GM23338 (cell line): ENCODE measurements at regions not wholly inside any gene's neighbourhood (a gene's known extent, or its start where the extent isn't known, plus 50 kb on each side); places are given as distances from the start of the nearest gene placed in this dataset.

Source experiments
- ATAC-seq: fragments of 200-7000 bp; cut with Tn5 transposase; 3 replicates; pipeline ENCODE4 v1.9.1; 2020
- DNase-seq: peaks from one replicate; pipeline ENCODE4 v3.0.0-alpha.2; 2015; ENCODE audit warnings: low spot score
- H2AFZ ChIP-seq: fragments of 200-600 bp; sonication (generic); 2 replicates; pipeline ENCODE4 v1.8.0; 2016; ENCODE audit warnings: antibody characterized with exemption, mild to moderate bottlenecking, moderate library complexity
- H3F3A ChIP-seq: fragments of 200-600 bp; sonication (generic); replicated peaks from 2 replicates; pipeline ENCODE4 v1.8.0; 2017; ENCODE audit warnings: antibody characterized with exemption, mixed run types, low read depth
- H3K27ac ChIP-seq: fragments of 200-600 bp; sonication (generic); 2 replicates; pipeline ENCODE4 v1.6.1; 2016; ENCODE audit warnings: low read depth
- H3K27me3 ChIP-seq: fragments of 200-600 bp; sonication (generic); 2 replicates; pipeline ENCODE4 v1.8.0; 2016; ENCODE audit warnings: mild to moderate bottlenecking, mixed run types, moderate library complexity; ENCODE audit not compliant: insufficient read depth
- H3K36me3 ChIP-seq: fragments of 200-600 bp; sonication (generic); 2 replicates; pipeline ENCODE4 v1.8.0; 2016; ENCODE audit warnings: mild to moderate bottlenecking; ENCODE audit not compliant: insufficient read depth
- H3K4me1 ChIP-seq: fragments of 200-600 bp; sonication (generic); 2 replicates; pipeline ENCODE4 v1.8.0; 2016; ENCODE audit warnings: mild to moderate bottlenecking, moderate library complexity; ENCODE audit not compliant: insufficient read depth
- H3K4me2 ChIP-seq: fragments of 200-600 bp; sonication (generic); 2 replicates; pipeline ENCODE4 v1.7.1; 2017; ENCODE audit warnings: mixed run types
- H3K4me3 ChIP-seq: fragments of 200-600 bp; sonication (generic); 2 replicates; pipeline ENCODE4 v1.6.1; 2016; ENCODE audit warnings: mixed run types
- H3K79me2 ChIP-seq: fragments of 200-600 bp; sonication (generic); replicated peaks from 2 replicates; pipeline ENCODE4 v1.8.0; 2017; ENCODE audit warnings: mild to moderate bottlenecking; ENCODE audit not compliant: insufficient read depth
- H3K9me2 ChIP-seq: fragments of 200-600 bp; sonication (generic); 2 replicates; pipeline ENCODE4 v1.8.0; 2017; ENCODE audit not compliant: insufficient read depth
- H4K20me1 ChIP-seq: fragments of 200-600 bp; sonication (generic); replicated peaks from 2 replicates; pipeline ENCODE4 v1.8.0; 2017; ENCODE audit warnings: mild to moderate bottlenecking; ENCODE audit not compliant: insufficient read depth
- H3K27ac Mint-ChIP-seq: 2 replicates; pipeline ENCODE4 v1.8.0; 2020; ENCODE audit warnings: inconsistent platforms, mild to moderate bottlenecking, moderate library complexity, mixed read lengths
- H3K27me3 Mint-ChIP-seq: 3 replicates; pipeline ENCODE4 v1.8.0; 2022; ENCODE audit warnings: low read depth, mild to moderate bottlenecking, moderate library complexity, mixed read lengths, inconsistent platforms; ENCODE audit not compliant: insufficient read depth, poor library complexity
- H3K36me3 Mint-ChIP-seq: 3 replicates; pipeline ENCODE4 v1.8.0; 2021; ENCODE audit warnings: low read depth, mild to moderate bottlenecking, inconsistent platforms, moderate library complexity, mixed read lengths
- H3K4me1 Mint-ChIP-seq: 3 replicates; pipeline ENCODE4 v1.8.0; 2020; ENCODE audit warnings: mild to moderate bottlenecking, inconsistent platforms, mixed read lengths
- H3K4me3 Mint-ChIP-seq: 3 replicates; pipeline ENCODE4 v1.8.0; 2021; ENCODE audit warnings: moderate library complexity, mild to moderate bottlenecking, inconsistent platforms, mixed read lengths
- H3K9me3 Mint-ChIP-seq: 3 replicates; pipeline ENCODE4 v1.8.0; 2020; ENCODE audit warnings: moderate library complexity, mild to moderate bottlenecking, inconsistent platforms, mixed read lengths
- CREB1 ChIP-seq: fragments of 250-450 bp; sonication (Bioruptor Pico); IDR thresholded peaks from 2 replicates; pipeline ENCODE4 v1.5.0; 2020; ENCODE audit warnings: low read depth, mild to moderate bottlenecking, moderate library complexity
- ETS1 ChIP-seq: IDR thresholded peaks from 2 replicates; pipeline ENCODE4 v1.6.1; 2016; ENCODE audit warnings: antibody characterized with exemption
- EZH2 ChIP-seq: fragments of 200-600 bp; sonication (generic); IDR thresholded peaks from one replicate; pipeline ENCODE4 v1.8.0; 2017; ENCODE audit warnings: antibody characterized with exemption, mild to moderate bottlenecking, low read depth; ENCODE audit not compliant: unreplicated experiment
- EZH2phosphoT487 ChIP-seq: fragments of 200-600 bp; sonication (generic); IDR thresholded peaks from one replicate; pipeline ENCODE4 v1.8.1; 2018; ENCODE audit warnings: antibody characterized with exemption; ENCODE audit not compliant: unreplicated experiment
- JUNB ChIP-seq: IDR thresholded peaks from one replicate; pipeline ENCODE4 v1.6.1; 2016; ENCODE audit warnings: antibody characterized with exemption; ENCODE audit not compliant: unreplicated experiment
- NANOG ChIP-seq: IDR thresholded peaks from 2 replicates; pipeline ENCODE4 v1.6.1; 2016; ENCODE audit warnings: antibody characterized with exemption, borderline replicate concordance
- STAT1 ChIP-seq: IDR thresholded peaks from one replicate; pipeline ENCODE4 v1.6.1; 2016; ENCODE audit warnings: antibody characterized with exemption; ENCODE audit not compliant: unreplicated experiment
- ZNF331 ChIP-seq: fragments of 250-450 bp; sonication (Bioruptor Pico); IDR thresholded peaks from 2 replicates; pipeline ENCODE4 v1.5.0; 2020; ENCODE audit warnings: low read depth, mild to moderate bottlenecking, moderate library complexity
- TF ChIP-seq, protein P1 (sequence below), 2 experiments: fragments of 200-600 bp in 1 of 2; sonication (generic) in 1 of 2; conservative IDR thresholded peaks; 2 replicates each; pipeline versions ENCODE4 v1.5.1 to v1.6.1; 2016 to 2017; ENCODE audit warnings: antibody characterized with exemption in 2 of 2, low read depth in 2 of 2, mild to moderate bottlenecking in 2 of 2, moderate library complexity in 1 of 2
- TF ChIP-seq, protein P2 (sequence below): IDR thresholded peaks from one replicate; pipeline ENCODE4 v1.6.1; 2018; ENCODE audit warnings: antibody characterized with exemption; ENCODE audit not compliant: unreplicated experiment

GRCh38 chr12:69168363-69168762 is 71.0 kb upstream of the CPSF6 start:
- 0 out of 2 replicates have a peak overlapping the region, but pooled peaks have one; percentile 79 for H3K27ac Mint-ChIP-seq
- TF ChIP-seq ETS1 (no peak), EZH2phosphoT487 (no peak), ZNF331 (CRISPR knock-in tag) (no peak)
- peak; percentile 24 for ATAC-seq
- no peak overlapping the region for H3K4me3 Mint-ChIP-seq
- no peaks in the 10 kb centered on the region for H4K20me1 ChIP-seq
- H3K4me3 ChIP-seq: peak overlapping the region; percentile 20; the same call in 1 of the 2 replicates
- H3K27ac ChIP-seq: peak overlapping the region; percentile 40; the same call in 1 of the 2 replicates
- no peaks in the 10 kb centered on the region for H3K27me3 ChIP-seq
- H3K79me2 ChIP-seq: no peaks in the 10 kb centered on the region
- H3K4me2 ChIP-seq: peak overlapping the region; percentile 71
- peaks cover 37% of the 10 kb centered on the region for H3K4me1 ChIP-seq
- peaks cover 25% of the 10 kb centered on the region for H3K4me1 Mint-ChIP-seq
- no peaks in the 10 kb centered on the region; the same call in 1 of the 2 replicates for H3K36me3 ChIP-seq
- no peaks in the 10 kb centered on the region for H3K36me3 Mint-ChIP-seq
- H3K27me3 Mint-ChIP-seq: peaks cover 5% of the 10 kb centered on the region
- no peaks in the 10 kb centered on the region for H3K9me3 Mint-ChIP-seq
- H3F3A ChIP-seq: no peaks in the 10 kb centered on the region; the same call in 1 of the 2 replicates
- no peaks in the 10 kb centered on the region for H3K9me2 ChIP-seq
- peak overlapping the region; percentile 96 for H2AFZ ChIP-seq
- no peak for DNase-seq

DNA sequence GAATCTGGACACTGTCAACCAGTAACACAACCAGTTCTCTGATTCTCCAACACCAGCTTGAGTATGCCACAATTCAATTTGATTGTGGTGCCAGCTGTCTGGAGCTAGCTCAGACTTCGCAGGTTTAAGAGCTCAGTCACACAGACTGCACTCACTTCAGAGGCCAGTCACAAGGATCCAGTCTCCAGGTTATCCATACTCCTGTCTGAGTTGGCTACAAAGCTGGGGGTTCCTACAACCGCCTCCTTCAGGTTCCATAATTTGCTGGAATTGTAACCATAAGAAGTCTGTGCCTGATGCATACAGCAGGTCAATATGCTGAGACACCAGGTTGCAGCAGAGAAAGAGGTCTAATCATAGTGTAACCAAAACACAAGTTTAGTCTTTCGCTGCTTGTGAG is 70.5 kb upstream of the CPSF6 start:
- H3F3A ChIP-seq: no peaks in the 10 kb centered on the region; the same call in 1 of the 2 replicates
- Mint-ChIP-seq H3K4me1 (peaks cover 25% of the 10 kb centered on the region), H3K27ac (peak overlapping the region; percentile 79; the same call in 1 of the 2 replicates), H3K9me3 (no peaks in the 10 kb centered on the region), H3K36me3 (no peaks in the 10 kb centered on the region), H3K4me3 (no peak overlapping the region), H3K27me3 (peaks cover 9% of the 10 kb centered on the region)
- H3K27me3 ChIP-seq: no peaks in the 10 kb centered on the region
- ATAC-seq (peak; percentile 41), DNase-seq (no peak)
- no peaks in the 10 kb centered on the region for H3K79me2 ChIP-seq
- no peaks in the 10 kb centered on the region for H4K20me1 ChIP-seq
- H3K4me2 ChIP-seq: peak overlapping the region; percentile 71
- H3K4me3 ChIP-seq: 0 out of 2 replicates have a peak overlapping the region, but pooled peaks have one; percentile 20
- peak overlapping the region; percentile 96 for H2AFZ ChIP-seq
- no peaks in the 10 kb centered on the region for H3K9me2 ChIP-seq
- H3K4me1 ChIP-seq: peaks cover 37% of the 10 kb centered on the region
- no peaks in the 10 kb centered on the region; the same call in 1 of the 2 replicates for H3K36me3 ChIP-seq
- H3K27ac ChIP-seq: peak overlapping the region; percentile 39
- TF ChIP-seq, protein P1, sequence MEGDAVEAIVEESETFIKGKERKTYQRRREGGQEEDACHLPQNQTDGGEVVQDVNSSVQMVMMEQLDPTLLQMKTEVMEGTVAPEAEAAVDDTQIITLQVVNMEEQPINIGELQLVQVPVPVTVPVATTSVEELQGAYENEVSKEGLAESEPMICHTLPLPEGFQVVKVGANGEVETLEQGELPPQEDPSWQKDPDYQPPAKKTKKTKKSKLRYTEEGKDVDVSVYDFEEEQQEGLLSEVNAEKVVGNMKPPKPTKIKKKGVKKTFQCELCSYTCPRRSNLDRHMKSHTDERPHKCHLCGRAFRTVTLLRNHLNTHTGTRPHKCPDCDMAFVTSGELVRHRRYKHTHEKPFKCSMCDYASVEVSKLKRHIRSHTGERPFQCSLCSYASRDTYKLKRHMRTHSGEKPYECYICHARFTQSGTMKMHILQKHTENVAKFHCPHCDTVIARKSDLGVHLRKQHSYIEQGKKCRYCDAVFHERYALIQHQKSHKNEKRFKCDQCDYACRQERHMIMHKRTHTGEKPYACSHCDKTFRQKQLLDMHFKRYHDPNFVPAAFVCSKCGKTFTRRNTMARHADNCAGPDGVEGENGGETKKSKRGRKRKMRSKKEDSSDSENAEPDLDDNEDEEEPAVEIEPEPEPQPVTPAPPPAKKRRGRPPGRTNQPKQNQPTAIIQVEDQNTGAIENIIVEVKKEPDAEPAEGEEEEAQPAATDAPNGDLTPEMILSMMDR (conservative IDR thresholded peaks at IDR 0.05; ENCODE audit: low read depth in 2 of 2): no peak
- TF ChIP-seq EZH2: no peak
- TF ChIP-seq, protein P2, sequence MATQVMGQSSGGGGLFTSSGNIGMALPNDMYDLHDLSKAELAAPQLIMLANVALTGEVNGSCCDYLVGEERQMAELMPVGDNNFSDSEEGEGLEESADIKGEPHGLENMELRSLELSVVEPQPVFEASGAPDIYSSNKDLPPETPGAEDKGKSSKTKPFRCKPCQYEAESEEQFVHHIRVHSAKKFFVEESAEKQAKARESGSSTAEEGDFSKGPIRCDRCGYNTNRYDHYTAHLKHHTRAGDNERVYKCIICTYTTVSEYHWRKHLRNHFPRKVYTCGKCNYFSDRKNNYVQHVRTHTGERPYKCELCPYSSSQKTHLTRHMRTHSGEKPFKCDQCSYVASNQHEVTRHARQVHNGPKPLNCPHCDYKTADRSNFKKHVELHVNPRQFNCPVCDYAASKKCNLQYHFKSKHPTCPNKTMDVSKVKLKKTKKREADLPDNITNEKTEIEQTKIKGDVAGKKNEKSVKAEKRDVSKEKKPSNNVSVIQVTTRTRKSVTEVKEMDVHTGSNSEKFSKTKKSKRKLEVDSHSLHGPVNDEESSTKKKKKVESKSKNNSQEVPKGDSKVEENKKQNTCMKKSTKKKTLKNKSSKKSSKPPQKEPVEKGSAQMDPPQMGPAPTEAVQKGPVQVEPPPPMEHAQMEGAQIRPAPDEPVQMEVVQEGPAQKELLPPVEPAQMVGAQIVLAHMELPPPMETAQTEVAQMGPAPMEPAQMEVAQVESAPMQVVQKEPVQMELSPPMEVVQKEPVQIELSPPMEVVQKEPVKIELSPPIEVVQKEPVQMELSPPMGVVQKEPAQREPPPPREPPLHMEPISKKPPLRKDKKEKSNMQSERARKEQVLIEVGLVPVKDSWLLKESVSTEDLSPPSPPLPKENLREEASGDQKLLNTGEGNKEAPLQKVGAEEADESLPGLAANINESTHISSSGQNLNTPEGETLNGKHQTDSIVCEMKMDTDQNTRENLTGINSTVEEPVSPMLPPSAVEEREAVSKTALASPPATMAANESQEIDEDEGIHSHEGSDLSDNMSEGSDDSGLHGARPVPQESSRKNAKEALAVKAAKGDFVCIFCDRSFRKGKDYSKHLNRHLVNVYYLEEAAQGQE: no peak
- TF ChIP-seq NANOG: no peak
- no peak for TF ChIP-seq JUNB
- TF ChIP-seq ETS1: no peak
- TF ChIP-seq STAT1: no peak
- no peak for TF ChIP-seq CREB1 (CRISPR knock-in tag)
